ENCODE measurements at regions not wholly inside any gene's neighbourhood (a gene's known extent, or its start where the extent isn't known, plus 50 kb on each side); places are given as distances from the start of the nearest gene placed in this dataset.
A peak's percentile ranks its signal among the peaks of the same experiment; 100 is the strongest.

DNA sequence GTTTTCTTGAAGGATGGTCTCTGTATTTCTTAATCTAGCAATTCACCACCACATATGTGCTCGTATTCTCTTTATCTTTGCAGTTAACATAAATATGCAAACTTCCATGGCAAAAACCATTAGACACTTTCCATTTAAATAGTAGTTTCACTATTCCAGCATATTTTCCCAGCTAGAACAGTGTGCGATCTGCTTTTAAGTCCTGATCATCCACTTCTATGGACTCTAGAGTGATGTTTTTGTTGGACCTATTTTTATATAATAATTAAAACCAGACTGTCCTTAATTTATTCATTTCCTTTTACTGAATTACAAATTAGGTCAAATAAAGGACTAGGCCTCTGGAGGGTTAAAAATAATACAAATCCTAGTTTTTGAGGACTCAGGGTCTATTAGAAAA is 418.4 kb upstream of the TRIB2 start:
- DNase-seq, result no peak

DNA sequence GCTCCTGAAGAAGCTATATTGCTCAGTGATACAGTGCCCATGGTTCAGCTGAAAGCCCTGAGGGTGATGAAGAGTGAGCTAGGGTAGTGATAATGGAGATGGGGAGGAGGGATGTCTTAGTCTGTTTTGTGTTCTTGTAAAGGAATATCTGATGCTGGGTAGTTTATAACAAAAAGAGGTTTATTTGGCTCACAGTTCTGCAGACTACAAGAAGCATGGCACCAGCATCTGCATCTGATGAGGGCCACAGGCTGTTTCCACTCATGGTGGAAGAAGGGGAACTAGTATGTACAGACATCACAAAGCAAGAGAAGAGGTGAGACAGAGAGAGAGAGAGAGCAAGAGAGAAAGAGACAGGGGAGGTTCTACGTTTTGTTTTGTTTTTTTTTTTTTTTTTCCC is 417.3 kb upstream of the TRIB2 start:
- no peak for DNase-seq

DNA sequence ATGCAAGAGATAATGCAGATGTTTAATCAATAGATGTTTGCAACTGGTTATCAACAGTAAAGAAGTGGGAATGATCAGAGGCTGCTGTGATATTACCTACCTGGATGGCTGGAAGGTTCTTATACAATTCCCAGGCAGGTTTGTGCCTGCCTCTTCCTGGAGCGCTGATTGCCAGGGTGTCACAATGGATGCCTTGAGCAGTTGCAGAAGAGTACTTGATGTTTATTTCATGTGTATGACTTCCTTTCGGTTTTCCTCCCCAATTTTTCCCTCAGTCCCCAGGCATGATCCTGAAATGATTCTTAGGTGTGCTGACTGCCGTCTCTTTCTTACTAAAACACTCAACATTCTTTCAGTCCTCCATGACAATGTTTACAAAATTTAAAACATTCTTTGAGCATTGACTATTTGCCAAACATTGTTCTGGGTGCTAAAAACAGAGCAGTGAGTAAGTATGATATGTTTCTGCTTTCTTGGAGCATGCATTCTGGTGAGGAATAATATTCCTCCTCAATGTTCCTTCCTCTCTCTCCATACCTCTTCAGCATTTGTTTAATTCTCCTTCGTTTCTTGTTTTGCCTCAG is 416.6 kb upstream of the TRIB2 start:
- DNase-seq, result no peak

DNA sequence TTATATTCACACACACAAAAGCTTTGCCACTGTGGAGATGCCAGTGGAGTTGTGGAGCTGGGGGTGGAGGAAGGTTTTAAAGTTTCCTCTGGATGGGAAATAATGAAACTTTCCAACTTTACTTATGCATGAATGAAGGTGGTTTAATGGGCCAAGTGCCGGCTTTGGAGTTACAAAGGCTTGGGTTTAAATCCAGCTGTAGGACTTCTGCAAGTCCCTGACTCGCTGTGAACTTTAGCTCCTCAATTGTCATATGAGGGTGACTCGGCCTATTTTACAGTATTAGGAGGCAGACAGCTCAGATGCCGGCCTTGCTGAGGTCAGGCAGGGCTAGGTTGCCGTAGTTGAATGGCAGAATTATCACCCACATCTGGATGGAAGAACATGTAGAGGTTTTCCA is 415.8 kb upstream of the TRIB2 start:
- DNase-seq, result no peak

DNA sequence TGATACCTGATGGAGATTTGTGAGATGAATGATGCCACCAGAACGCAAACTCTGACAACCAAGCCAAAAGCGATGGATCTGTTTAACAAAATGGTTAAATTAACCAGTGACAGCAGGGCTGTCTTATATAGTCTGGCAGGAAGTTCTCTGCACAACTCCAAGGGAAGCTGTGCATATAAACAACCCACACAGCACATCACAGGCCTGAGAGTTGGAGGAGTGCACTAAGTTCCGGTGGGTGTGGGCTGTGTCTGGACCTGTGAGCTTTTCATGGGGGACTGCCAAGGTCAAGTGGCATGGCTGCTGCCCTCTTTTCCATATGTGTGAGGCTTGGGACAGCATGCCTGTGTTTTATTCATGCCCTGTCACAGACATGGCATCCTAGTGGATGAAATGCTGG is 414.6 kb upstream of the TRIB2 start:
- no peak for DNase-seq

DNA sequence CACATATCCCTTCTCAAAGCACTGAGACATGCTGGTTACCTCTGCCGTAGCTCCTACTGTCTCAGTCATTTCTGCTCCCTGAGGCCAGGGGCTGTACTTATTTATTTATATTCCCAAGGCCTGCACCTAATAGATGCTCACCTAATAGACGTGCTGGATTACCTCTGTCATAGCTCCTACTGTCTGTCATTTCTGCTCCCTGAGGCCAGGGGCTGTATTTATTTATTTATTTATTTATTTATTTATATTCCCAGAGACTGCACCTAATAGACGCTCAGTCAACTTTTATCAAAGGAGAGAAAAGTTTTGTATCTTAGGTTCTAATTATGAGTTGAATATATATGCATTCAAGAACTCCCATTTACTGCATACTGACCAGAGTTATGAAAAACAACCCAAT is 414.0 kb upstream of the TRIB2 start:
- no peak for DNase-seq

DNA sequence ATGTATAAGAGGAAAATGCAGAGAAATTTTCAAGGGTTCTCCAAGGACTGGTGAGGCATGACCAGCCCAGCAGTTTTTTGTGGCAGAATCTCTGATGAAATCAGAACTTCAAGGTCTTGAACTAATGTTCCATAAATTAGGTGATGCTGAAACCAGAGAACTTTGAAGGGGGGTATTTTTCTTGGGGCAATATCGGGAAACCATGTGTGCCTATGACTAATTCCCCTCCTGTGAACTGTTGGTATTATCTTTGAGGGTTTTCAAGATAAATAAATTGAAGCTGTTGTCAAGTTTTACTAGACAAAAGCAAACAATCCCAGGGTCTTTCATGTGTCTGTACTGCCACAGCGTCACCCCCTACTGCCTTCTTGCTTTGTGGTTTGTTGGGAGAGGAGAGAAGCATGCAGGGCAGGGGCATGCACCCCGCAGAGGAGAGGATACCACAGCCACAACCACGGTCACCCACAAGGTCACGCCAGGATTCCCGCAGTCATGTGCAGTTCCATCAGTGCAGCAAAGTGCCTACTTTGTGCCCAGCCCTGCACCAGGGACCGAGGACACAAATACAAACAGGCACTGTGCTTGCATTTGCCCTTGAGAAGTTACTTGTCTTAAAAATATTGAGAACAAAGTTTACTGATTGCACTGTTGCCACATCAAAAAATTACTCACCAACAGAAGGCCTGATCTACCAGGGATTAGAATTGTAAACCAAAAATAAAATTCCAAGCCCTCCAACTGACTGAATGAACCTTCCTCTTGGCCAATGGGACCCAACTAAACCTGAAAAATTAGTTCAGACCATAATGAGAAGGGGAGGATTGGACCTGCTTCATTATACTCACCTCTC is 413.3 kb upstream of the TRIB2 start:
- DNase-seq, result peak in 1 of 2 experiments; percentile 63

DNA sequence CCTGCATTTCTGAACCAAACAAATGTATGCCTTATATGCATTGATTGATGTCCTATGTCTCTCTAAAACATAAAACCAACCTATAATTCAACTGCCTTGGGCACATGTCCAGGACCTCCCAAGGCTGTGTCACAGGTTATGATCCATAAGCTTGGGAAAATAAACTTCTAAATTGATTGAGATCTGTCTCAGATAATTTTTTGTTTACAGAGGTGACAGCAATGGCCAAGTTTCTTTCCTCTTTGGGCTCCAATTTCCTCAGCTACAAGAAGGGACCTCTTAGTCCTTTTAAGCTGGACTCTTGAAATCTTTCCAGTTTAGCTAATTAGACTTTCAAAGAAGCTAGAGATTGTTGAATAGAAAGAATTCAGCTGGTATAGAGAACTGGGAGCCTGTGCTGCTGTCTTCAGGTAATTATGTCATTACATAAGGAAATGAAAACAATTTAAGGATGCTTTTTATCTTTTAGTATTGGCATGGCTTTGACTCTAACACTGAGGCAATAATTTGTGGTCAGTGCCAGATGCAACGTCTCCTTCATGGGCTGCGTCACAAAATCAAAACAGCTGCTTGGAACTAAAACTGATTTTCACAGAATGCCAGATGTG is 412.1 kb upstream of the TRIB2 start:
- DNase-seq, result no peak

DNA sequence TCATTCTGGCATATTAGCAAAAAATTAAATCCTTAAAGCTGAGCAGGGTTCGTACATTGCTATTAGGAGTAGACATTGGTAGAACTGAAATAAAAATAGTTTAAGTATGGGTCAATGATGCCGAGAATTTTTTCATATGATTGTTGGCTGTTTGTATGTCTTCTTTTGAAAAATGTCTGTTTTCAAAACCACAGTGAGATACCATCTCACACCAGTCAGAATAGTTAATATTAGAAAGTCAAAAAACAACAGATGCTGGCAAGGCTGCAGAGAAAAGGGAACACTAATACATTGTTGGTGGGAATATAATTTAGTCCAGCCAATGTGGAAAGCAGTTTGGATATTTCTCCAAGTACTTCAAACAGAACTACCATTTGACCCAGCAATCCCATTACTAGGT is 410.8 kb upstream of the TRIB2 start:
- DNase-seq, result no peak

DNA sequence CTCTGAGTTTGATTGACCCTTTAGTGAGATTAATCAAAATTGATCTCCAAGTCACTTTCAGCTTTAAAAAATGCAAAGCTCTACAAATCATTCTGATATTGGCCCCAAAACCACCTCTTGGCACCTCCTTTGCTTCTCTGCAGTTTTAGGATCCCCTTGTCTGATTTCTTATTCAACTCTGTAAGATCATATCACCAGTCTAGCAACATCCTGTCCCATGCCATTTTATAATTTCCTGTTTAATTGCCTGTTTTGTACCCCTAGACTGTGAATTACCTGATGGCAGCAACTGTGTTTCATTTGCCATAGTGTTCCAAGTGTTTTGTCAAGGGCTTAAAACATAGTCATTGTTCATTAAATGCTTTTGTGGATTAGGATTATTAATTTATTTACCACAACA is 406.3 kb upstream of the TRIB2 start:
- no peak for DNase-seq

DNA sequence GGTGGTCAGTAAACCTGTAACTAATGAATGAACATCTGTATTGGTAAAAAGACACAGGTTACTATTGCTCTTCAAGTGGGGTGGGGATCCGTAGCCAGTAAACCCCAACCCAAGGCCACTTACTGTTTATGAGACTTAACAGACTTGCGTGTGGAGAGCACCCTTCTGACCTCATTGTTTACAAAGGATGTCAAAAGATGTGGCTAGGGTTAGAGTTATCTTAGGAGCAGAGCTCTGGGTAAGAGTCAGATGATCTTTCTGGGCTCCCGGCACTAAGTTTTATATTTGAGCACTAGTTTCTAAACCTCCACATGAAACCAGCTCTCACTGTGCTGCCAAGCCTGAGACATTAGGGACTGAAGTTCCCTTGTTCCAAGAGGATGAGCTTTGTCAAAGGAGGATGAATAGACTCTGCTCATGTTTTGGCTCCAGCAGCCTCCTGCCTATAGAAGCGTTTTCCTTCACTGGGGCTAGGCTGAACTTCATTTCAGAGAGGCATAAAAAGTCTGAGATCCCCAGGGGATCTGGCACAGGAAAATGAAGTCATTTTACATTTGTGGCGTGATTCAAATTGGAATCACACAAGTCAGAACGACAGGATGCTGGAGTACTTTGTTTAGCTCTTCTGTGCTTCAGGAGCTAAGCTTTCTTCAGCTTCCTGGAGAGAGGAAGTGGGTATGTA is 403.1 kb upstream of the TRIB2 start:
- DNase-seq, result no peak

DNA sequence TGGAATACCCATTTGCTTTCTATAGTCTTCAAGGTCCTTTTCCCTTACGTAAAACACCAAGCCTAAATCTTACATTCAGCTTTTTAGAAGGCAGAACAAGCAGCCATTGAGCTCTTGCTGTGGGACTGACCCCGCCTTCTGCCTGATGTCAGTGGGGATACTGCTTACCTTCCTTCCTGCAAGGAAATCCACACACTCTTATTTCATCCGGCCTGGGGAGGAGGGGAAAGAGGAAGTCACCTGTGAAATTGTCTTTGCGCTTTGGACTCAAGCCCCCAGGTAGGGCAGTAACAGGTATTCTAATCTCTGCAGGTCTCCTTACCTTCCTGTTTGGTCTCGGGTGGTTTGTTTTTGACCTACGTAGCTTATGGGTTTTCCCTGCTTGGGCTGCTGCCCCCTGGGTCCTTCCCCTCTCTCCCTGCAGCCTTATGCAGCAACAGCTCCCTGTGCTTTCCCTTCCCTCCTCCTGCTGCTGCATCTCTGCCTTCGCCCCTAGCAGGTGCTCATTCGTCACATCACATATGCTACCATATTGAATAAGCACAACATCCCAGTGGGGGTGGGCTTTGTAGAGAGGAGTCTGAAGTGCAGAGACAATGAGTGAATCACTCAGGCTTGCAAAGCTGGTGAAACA is 402.5 kb upstream of the TRIB2 start:
- peak in 1 of 2 experiments; percentile 52 for DNase-seq

DNA sequence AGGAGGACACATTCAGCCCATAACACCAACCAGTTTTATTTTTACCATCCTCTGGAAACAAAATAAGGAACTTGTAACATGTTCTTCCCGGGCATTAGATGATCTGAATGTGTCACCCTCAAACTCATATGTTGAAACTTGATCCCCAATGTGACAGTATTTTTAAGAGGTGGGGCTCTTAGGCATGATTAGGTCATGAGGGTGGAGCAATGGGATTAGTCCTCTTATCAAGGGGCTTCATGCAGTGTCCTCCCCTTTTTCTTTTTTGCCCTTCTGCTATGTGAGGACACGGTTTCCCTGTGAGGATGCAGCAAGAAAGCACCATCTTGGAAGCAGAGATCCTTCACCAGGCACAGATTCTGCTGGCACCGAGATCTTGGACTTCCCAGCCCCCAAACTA is 401.5 kb upstream of the TRIB2 start:
- no peak for DNase-seq

DNA sequence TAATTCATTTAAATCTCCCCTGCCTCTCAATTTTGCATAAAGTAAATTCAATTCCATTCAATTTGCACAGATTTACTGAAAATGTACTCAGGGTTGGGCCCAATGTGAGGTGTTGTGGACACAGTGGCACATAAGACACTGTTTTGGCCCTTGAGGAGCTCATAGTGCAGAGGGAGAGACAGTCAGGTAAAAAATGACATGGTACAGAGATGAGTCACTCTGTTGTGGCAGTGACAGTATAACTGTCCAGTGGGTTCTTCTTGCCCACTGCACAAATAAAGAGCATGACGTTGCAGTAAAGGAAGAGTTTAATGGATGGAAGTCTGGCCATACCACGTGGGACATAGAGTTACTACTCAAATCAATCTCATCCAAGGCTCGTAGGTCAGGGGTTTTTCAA is 400.3 kb upstream of the TRIB2 start:
- DNase-seq, result no peak

DNA sequence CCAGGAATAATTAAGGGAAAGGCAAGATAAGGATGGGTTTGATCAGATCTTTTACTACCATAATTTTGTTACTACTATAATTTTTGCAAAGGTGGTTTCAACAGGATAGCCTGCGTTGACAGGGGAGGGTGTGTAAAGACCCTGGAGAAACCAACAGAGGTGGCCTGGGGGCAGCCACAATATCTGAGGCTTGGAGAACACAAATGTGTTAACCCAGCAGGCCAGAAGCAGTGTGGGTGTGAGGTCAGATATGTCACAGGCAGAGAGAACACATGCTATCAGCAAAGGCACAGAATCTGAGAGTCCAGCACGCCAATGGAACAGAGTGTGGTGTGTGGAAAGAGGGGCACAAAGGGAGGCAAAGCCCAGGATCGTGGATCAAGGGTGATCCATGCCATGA is 399.4 kb upstream of the TRIB2 start:
- no peak for DNase-seq

DNA sequence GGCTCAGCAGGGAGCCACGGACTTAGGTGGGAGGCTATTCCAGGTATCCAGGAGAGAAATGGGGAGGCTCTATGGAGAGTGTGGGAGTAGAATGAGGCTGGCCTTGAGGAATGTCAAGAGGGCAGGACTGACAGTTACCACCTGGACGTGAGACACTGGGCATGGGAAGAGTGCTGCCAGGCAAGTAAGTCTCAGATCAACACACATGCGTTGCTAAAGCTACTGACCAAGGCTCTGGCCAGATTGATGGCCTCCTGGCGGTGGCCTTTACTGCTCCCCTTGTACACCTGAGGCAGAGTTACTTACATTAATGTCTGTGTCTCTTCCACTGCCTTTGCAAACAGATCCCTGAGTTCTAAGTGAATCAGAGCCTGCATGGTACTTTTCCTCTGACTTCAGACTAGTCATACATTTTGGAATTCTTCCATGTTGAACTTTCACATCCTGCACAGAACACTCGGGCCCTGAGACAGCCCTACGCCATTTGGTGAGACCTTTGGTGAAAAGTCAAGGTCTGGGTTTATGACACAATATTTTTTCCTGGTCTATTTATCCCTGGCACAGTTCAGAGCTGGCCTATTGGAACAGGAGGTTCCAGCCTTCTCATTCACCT is 398.8 kb upstream of the TRIB2 start:
- DNase-seq, result no peak

DNA sequence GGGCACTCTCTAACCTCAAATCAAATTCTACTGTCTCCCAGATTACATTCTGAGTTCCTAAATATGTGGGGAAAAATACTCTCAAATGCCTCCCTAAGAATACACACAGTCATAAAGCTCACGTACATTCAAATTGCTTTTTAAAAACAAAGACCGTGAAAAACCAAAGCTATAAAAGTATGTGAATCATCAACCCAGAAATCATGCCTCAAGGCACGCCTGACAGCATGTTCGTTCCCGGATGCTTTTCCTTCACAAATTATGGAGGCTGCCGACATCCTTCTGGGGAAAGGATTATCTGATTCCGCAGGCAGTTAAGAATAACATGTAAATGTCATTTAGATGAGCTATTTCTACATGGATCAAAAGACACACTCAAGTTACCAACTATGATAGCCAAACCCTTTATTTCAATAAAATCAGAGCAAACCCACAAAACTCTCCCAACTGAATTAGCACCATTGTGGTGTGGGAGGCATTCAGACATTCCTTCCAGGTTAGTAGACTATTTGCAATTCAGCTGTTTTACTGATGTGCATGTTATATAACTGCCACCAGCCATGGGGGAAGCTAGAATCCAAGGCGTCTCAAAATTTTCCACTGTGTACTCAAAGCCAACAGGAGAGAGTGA is 398.2 kb upstream of the TRIB2 start:
- no peak for DNase-seq

DNA sequence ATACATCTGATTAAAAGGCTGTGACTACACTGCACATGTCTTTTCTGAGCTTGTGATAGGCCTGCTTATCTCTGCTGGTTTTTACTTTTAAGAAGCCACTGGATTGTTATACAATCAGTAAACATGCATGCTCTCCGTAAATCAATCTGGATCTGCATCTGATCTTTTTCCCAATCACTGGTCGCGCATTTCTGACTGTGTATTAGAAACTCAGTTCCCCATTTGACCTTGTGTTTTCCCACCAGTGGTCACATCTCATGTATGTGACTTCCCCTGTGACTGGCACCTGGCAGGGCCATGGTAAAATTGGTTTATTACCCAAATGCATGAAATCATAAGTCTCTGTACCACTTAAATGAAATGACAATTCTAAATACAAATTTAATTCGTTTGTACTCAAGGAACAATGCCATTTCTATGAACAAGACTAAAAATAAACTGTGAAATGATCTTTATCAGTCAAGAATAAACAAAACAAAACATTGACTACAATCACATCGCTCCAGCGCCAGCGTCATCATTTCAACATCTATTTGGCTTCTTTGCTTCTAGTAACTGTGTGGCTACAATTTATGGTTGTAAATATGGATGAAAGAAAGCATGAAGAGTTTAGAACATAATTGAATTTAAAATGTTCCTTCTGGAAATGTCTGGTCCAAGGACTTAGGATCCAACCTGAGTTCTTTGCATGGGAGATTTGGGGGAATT is 396.6 kb upstream of the TRIB2 start:
- no peak for DNase-seq

DNA sequence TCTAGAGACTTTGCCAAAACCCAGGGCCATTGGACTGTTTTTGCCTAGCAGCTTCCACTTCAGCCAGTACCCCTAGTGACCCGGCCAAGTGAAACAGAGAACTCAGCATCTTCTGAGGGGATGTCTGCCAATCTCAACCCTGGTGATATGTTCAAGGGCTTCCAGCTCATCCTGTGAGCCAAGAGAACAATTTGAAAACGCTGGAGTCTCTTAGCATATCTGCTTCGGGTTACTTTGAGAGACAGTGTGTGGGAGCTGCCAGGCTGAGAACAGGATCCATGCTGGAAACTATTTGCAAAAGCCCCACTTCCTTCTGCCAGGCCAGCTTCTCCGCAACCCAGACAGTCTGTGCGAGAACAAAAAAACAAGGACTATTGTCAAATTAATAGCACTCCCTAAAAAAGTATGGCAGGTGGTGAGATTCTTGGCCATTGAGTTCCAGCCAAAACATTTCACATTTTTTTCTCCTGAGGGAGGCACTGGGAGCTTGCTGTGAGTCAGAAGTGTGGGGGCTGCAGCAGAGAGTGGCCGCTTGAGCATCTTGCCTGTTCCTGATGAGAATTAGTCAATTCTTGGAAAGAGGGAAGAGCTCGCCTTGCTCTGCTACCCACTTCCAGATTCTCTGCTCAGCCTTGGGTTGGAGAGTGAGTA is 395.6 kb upstream of the TRIB2 start:
- DNase-seq, result no peak

DNA sequence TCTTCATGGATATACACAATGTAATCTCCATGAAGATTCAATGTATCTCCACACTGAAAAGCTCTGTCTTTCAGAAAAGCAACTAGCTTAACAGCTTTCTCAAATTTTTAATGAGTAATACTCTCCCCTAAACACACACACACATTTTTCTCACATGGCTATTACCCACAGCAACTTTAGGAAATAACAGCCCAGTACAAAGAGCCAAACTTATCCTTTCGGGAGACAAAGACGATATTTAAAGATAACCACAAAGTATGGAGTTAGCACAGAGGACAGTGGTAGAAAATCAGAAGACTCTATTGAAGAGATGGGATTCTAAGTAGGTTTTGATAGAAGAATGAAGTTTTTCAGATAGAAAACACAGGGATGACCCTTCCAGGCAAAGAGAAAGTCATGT is 394.9 kb upstream of the TRIB2 start:
- DNase-seq, result no peak

DNA sequence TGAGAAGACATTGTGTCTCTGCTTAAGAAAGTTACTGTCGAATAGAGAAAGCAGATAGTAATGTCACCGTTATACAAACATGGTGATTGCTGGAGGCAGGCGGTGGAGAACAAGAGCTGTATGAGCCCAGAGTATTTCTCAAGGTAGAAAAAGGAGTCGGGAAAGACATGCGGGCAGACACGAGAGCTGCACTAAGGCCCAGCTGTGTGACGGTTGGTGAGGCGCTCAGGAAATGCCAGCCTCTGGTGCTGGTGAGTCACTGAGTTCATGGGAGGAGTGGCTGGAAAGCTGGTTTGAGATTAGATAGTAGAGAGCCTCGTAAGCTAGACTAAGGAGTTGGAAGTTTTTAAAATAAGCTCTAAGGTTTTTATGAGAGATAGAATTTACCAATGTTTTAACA is 390.9 kb upstream of the TRIB2 start:
- DNase-seq, result no peak
